Breast epithelium (tissue), 3 donors: ENCODE measurements at regions not wholly inside any gene's neighbourhood (a gene's known extent, or its start where the extent isn't known, plus 50 kb on each side); places are given as distances from the start of the nearest gene placed in this dataset.

Source experiments
- CTCF ChIP-seq, 3 donors: fragments of 450-650 bp; IDR thresholded peaks; one replicate each; pipeline ENCODE4 v1.5.1; 2016 to 2017; ENCODE audit warnings: antibody characterized with exemption in 3 of 3, mild to moderate bottlenecking in 3 of 3, moderate library complexity in 3 of 3
- POLR2AphosphoS5 ChIP-seq, 3 donors: sonication (generic); formaldehyde crosslinking; IDR thresholded peaks; one replicate each; pipeline ENCODE4 v1.6.1; 2017; ENCODE audit warnings: antibody characterized with exemption in 3 of 3

GRCh38 chr13:73910733-73911132, 223.5 kb downstream of the KLF12 start:
- no peak for TF ChIP-seq CTCF (IDR thresholded peaks at IDR 0.05)
- TF ChIP-seq POLR2AphosphoS5 (IDR thresholded peaks at IDR 0.05): no peak
